ENCODE measurements at regions not wholly inside any gene's neighbourhood (a gene's known extent, or its start where the extent isn't known, plus 50 kb on each side); places are given as distances from the start of the nearest gene placed in this dataset.
"Not testable (repeated sequence)": the region's sequence is repeated elsewhere in the genome, so short reads cannot be mapped to it uniquely, and the experiment has no call there.

GRCh38 chr12:42728770-42729534 is 139.4 kb upstream of the PRICKLE1 start:
- Histone ChIP-seq H3K4me1 (replicated peaks in 1 of 2) (no peaks in the 10 kb centered on the region), H3K36me3 (replicated peaks in 1 of 2) (no peaks in the 10 kb centered on the region), H3K4me3 (no peak overlapping the region), H3K9me3 (replicated peaks in 1 of 3) (no peaks in the 10 kb centered on the region), H3K27ac (no peak overlapping the region), H3K27me3 (no peaks in the 10 kb centered on the region)
- DNase-seq, result no peak
- intact Hi-C loops (cut with DNase I), result no loop called here
- 66 to 72% (median 68%) methylated on average over 9 of the region's 9 CpGs for WGBS, 4 donors
- TF ChIP-seq POLR2A (IDR thresholded peaks at IDR 0.05), result no peak
- no peak for TF ChIP-seq CTCF (IDR thresholded peaks at IDR 0.05)

- TF ChIP-seq CTCF (IDR thresholded peaks at IDR 0.05) (no peak), POLR2A (IDR thresholded peaks at IDR 0.05) (no peak)
- H3K9me3 ChIP-seq (replicated peaks in 1 of 3), result no peaks in the 10 kb centered on the region
- H3K36me3 ChIP-seq (replicated peaks in 1 of 2), result no peaks in the 10 kb centered on the region
- intact Hi-C loops (cut with DNase I), result no loop called here
- no peak overlapping the region for H3K27ac ChIP-seq
- H3K4me1 ChIP-seq (replicated peaks in 1 of 2), result no peaks in the 10 kb centered on the region
- no peak for DNase-seq
- H3K4me3 ChIP-seq, result no peak overlapping the region
- no peaks in the 10 kb centered on the region for H3K27me3 ChIP-seq
- 42 to 61% (median 48%) methylated on average over 2 of the region's 2 CpGs for WGBS, 4 donors
Measured at GRCh38 chr12:42728287-42728686, 138.7 kb upstream of the PRICKLE1 start.

GRCh38 chr12:42725809-42726208 is 136.3 kb upstream of the PRICKLE1 start:
- Histone ChIP-seq H3K27me3 (no peaks in the 10 kb centered on the region), H3K4me1 (replicated peaks in 1 of 2) (no peaks in the 10 kb centered on the region), H3K27ac (no peak overlapping the region), H3K9me3 (replicated peaks in 1 of 3) (no peaks in the 10 kb centered on the region), H3K4me3 (no peak overlapping the region), H3K36me3 (replicated peaks in 1 of 2) (no peaks in the 10 kb centered on the region)
- TF ChIP-seq POLR2A (IDR thresholded peaks at IDR 0.05) (no peak), CTCF (IDR thresholded peaks at IDR 0.05) (no peak)
- DNase-seq, result no peak
- WGBS, 4 donors, result 69 to 91% (median 80%) methylated on average over 3 of the region's 3 CpGs
- intact Hi-C loops (cut with DNase I), result no loop called here

GRCh38 chr12:42716491-42716891 is 126.9 kb upstream of the PRICKLE1 start:
- Histone ChIP-seq H3K27ac (peak overlapping the region in 1 of 5 donors; percentile 50), H3K36me3 (replicated peaks in 1 of 2) (no peaks in the 10 kb centered on the region), H3K9me3 (replicated peaks in 1 of 3) (no peaks in the 10 kb centered on the region), H3K27me3 (no peaks in the 10 kb centered on the region), H3K4me1 (replicated peaks in 1 of 2) (no peaks in the 10 kb centered on the region), H3K4me3 (no peak overlapping the region)
- 51 to 56% (median 53%) methylated on average over 5 of the region's 5 CpGs for WGBS, 4 donors
- TF ChIP-seq POLR2A (IDR thresholded peaks at IDR 0.05) (no peak), CTCF (IDR thresholded peaks at IDR 0.05) (no peak)
- intact Hi-C loops (cut with DNase I), result no loop called here
- peak in 5 of 7 donors; percentile 17 to 53 (median 26) for DNase-seq

- DNase-seq; H3K4me3 ChIP-seq; H3K9me3 ChIP-seq (replicated peaks in 1 of 3); H3K36me3 ChIP-seq (replicated peaks in 1 of 2); intact Hi-C loops (cut with DNase I); H3K27me3 ChIP-seq; H3K4me1 ChIP-seq (replicated peaks in 1 of 2); H3K27ac ChIP-seq: not testable (repeated sequence)
- whole genome bisulfite sequencing, 4 donors, result 78 to 93% (median 85%) methylated on average over 3 of the region's 3 CpGs
Measured at GRCh38 chr12:42713566-42713965, 124.0 kb upstream of the PRICKLE1 start.

GRCh38 chr12:42708374-42708773 is 118.8 kb upstream of the PRICKLE1 start:
- intact Hi-C loops (cut with DNase I); H3K4me3 ChIP-seq; H3K27ac ChIP-seq; H3K9me3 ChIP-seq (replicated peaks in 1 of 3); H3K27me3 ChIP-seq; DNase-seq; H3K36me3 ChIP-seq (replicated peaks in 1 of 2); H3K4me1 ChIP-seq (replicated peaks in 1 of 2): not testable (repeated sequence)
- WGBS, 4 donors, result 63 to 70% (median 68%) methylated on average over 3 to 6 of the region's 6 CpGs

Measured in adrenal gland (tissue), 9 donors.